Activated naive CD8-positive, alpha-beta T cell (primary cell): ENCODE measurements at regions not wholly inside any gene's neighbourhood (a gene's known extent, or its start where the extent isn't known, plus 50 kb on each side); places are given as distances from the start of the nearest gene placed in this dataset.

Source experiments
- H3K27ac Mint-ChIP-seq: one replicate; pipeline ENCODE4 v1.8.0; 2021; ENCODE audit warnings: mixed read lengths
- H3K27me3 Mint-ChIP-seq: one replicate; pipeline ENCODE4 v1.8.0; 2021; ENCODE audit warnings: mixed read lengths
- H3K36me3 Mint-ChIP-seq: one replicate; pipeline ENCODE4 v1.8.0; 2021; ENCODE audit warnings: mixed read lengths
- H3K4me1 Mint-ChIP-seq: one replicate; pipeline ENCODE4 v1.8.0; 2021; ENCODE audit warnings: low read depth, mixed read lengths
- H3K4me3 Mint-ChIP-seq: one replicate; pipeline ENCODE4 v1.8.0; 2021; ENCODE audit warnings: mild to moderate bottlenecking, mixed read lengths
- H3K9me3 Mint-ChIP-seq: one replicate; pipeline ENCODE4 v1.8.0; 2021; ENCODE audit warnings: low read depth, mixed read lengths

GRCh38 chr15:39205506-39206371, 375.1 kb upstream of the THBS1 start:
- no peak overlapping the region for H3K4me3 Mint-ChIP-seq
- no peaks in the 10 kb centered on the region for H3K9me3 Mint-ChIP-seq
- no peaks in the 10 kb centered on the region for H3K4me1 Mint-ChIP-seq
- H3K27ac Mint-ChIP-seq, result no peak overlapping the region
- no peaks in the 10 kb centered on the region for H3K36me3 Mint-ChIP-seq
- H3K27me3 Mint-ChIP-seq, result no peaks in the 10 kb centered on the region

DNA sequence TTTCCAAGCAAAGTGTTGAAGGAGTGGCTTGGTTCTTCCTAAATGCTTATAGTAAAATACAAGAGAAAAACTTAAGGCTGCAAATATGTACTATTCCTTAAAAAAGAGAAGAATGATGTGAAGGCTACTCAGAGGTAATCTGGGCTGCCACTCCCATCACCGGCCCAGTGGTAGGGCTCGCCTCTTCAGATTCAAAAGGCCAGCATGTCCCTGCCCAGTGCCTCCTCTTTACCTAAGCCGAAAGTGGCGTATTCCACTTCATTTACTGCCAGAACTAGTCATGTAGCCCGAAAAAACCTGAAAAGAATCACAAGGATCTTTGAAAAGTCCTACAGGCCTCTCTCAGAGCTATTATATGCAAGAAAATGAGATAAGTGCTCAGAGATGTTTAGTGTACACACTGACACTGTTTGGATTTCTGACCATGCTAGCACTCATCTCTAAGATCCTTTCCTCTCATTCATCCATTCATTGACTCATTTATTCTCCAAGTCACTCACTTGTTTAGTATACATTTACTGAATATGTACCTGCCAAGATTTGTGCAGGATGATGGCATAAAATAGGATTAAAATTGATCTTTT, 373.3 kb upstream of the THBS1 start:
- H3K36me3 Mint-ChIP-seq, result no peaks in the 10 kb centered on the region
- no peaks in the 10 kb centered on the region for H3K27me3 Mint-ChIP-seq
- no peaks in the 10 kb centered on the region for H3K4me1 Mint-ChIP-seq
- H3K27ac Mint-ChIP-seq, result no peak overlapping the region
- H3K9me3 Mint-ChIP-seq, result peaks cover 5% of the 10 kb centered on the region
- H3K4me3 Mint-ChIP-seq, result no peak overlapping the region

DNA sequence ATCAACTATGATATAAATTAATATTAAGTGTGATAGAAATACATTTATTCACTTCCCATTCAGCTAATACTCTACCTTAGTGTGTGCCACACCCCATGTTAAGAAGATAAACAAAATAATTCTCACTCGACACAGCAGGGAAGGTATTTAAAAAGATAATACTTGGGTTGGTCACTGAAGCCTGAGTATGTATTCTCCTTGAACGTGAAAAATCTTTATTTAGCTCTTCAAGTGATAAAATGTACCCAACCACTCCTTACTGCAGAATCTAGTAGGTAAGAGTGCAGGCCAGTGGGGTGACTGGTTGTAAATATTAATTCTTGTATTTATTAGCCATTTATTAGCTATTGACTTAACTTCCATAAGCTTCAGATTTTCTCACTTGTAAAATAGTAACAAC, 372.7 kb upstream of the THBS1 start:
- Mint-ChIP-seq H3K27ac (no peak overlapping the region), H3K9me3 (peaks cover 5% of the 10 kb centered on the region), H3K27me3 (peaks cover 3% of the 10 kb centered on the region), H3K4me3 (no peak overlapping the region), H3K4me1 (no peaks in the 10 kb centered on the region), H3K36me3 (no peaks in the 10 kb centered on the region)

DNA sequence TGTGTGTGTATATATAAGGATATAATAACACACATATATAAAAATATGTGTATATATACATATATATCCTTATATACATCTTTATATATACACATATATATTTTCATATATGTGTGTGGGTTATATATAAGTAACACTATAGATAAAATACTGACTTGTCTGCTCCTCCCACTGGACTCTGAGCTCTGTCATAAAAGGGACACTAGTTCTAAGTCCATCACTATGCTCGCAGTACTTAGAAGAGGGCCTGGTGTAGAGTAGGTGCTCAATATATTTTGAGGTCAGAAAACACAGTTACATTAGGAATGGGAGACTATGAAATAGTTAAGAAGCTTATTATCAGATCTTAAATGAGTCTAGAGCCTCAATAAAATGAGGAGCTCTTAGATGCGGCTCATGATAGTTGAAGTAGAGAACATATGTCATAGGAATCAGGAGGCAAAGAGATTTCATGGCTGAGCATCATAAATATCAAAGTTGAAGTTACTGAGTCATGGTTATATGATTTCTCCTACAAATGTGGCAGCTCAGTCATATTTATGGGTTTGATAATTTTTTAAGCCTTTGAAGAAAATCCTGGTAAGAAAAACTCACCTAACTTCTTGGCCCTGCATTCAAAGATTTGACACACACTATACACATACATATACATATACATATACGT, 371.2 kb upstream of the THBS1 start:
- no peak overlapping the region for H3K4me3 Mint-ChIP-seq
- no peaks in the 10 kb centered on the region for H3K4me1 Mint-ChIP-seq
- peaks cover 3% of the 10 kb centered on the region for H3K27me3 Mint-ChIP-seq
- H3K27ac Mint-ChIP-seq, result no peak overlapping the region
- H3K36me3 Mint-ChIP-seq, result no peaks in the 10 kb centered on the region
- H3K9me3 Mint-ChIP-seq, result peaks cover 5% of the 10 kb centered on the region

- Mint-ChIP-seq H3K4me3 (no peak overlapping the region), H3K4me1 (no peaks in the 10 kb centered on the region), H3K36me3 (no peaks in the 10 kb centered on the region), H3K27me3 (peaks cover 8% of the 10 kb centered on the region), H3K27ac (no peak overlapping the region), H3K9me3 (peaks cover 5% of the 10 kb centered on the region)
Observed at GRCh38 chr15:39211108-39211979, 369.5 kb upstream of the THBS1 start.

- Mint-ChIP-seq H3K36me3 (no peaks in the 10 kb centered on the region), H3K4me1 (no peaks in the 10 kb centered on the region), H3K27me3 (peaks cover 12% of the 10 kb centered on the region), H3K27ac (no peak overlapping the region), H3K9me3 (peaks cover 5% of the 10 kb centered on the region), H3K4me3 (no peak overlapping the region)
Observed at GRCh38 chr15:39213385-39213840, 367.5 kb upstream of the THBS1 start.

GRCh38 chr15:39215015-39215414, 365.9 kb upstream of the THBS1 start:
- no peaks in the 10 kb centered on the region for H3K36me3 Mint-ChIP-seq
- no peaks in the 10 kb centered on the region for H3K4me1 Mint-ChIP-seq
- no peak overlapping the region for H3K4me3 Mint-ChIP-seq
- peaks cover 5% of the 10 kb centered on the region for H3K9me3 Mint-ChIP-seq
- peaks cover 17% of the 10 kb centered on the region for H3K27me3 Mint-ChIP-seq
- no peak overlapping the region for H3K27ac Mint-ChIP-seq

DNA sequence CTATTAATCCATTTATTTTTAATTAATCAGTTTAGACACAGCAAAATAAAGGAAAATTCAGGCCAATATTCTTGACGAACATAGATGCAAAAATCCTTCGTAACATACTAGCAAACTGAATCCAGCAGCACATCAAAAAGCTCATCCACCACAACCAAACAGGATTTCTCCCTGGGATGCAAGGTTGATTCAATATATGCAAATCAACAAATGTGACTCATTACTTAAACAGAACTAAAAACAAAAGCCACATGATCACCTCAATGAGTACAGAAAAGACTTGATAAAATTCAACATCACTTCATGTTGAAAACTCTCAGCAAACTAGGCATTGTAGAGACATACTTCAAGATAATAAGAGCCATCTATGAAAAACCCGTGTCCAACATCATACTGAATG, 364.1 kb upstream of the THBS1 start:
- H3K36me3 Mint-ChIP-seq, result no peaks in the 10 kb centered on the region
- H3K4me3 Mint-ChIP-seq, result no peak overlapping the region
- no peaks in the 10 kb centered on the region for H3K4me1 Mint-ChIP-seq
- H3K27me3 Mint-ChIP-seq, result peaks cover 18% of the 10 kb centered on the region
- no peak overlapping the region for H3K27ac Mint-ChIP-seq
- peaks cover 1% of the 10 kb centered on the region for H3K9me3 Mint-ChIP-seq

DNA sequence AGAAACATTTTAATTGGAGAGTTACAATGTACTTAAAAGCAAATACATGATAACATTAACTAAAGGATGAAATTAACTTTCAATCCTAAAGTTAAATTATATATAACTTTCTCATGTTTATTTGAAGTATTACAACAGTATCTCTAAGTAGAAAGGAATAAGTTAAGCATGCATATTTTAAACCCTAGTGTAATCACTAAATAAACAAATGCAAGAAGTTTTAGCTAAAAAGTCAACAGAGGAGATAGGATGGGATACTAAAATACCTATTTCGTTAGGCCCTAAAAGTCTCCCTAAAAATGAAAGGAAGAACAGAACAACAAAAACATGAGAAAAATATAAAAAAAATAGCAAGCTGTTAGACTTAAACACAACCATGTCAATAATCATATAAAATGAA, 361.3 kb upstream of the THBS1 start:
- Mint-ChIP-seq H3K27me3 (peaks cover 16% of the 10 kb centered on the region), H3K4me1 (no peaks in the 10 kb centered on the region), H3K36me3 (no peaks in the 10 kb centered on the region), H3K9me3 (no peaks in the 10 kb centered on the region), H3K4me3 (no peak overlapping the region), H3K27ac (no peak overlapping the region)

- Mint-ChIP-seq H3K27me3 (no peaks in the 10 kb centered on the region), H3K4me3 (no peak overlapping the region), H3K4me1 (no peaks in the 10 kb centered on the region)
Observed at GRCh38 chr15:39226169-39226937, 354.5 kb upstream of the THBS1 start.

GRCh38 chr15:39227001-39227400, 353.9 kb upstream of the THBS1 start:
- no peaks in the 10 kb centered on the region for H3K9me3 Mint-ChIP-seq
- H3K4me3 Mint-ChIP-seq, result no peak overlapping the region
- H3K27me3 Mint-ChIP-seq, result no peaks in the 10 kb centered on the region
- H3K27ac Mint-ChIP-seq, result no peak overlapping the region
- no peaks in the 10 kb centered on the region for H3K36me3 Mint-ChIP-seq
- no peaks in the 10 kb centered on the region for H3K4me1 Mint-ChIP-seq

More at GRCh38 chr15:39226169-39226937, 354.5 kb upstream of the THBS1 start:
- Mint-ChIP-seq H3K27ac (no peak overlapping the region), H3K36me3 (no peaks in the 10 kb centered on the region), H3K9me3 (no peaks in the 10 kb centered on the region)

GRCh38 chr15:39228889-39229288, 352.0 kb upstream of the THBS1 start:
- no peaks in the 10 kb centered on the region for H3K9me3 Mint-ChIP-seq
- H3K27ac Mint-ChIP-seq, result no peak overlapping the region
- no peak overlapping the region for H3K4me3 Mint-ChIP-seq
- H3K36me3 Mint-ChIP-seq, result no peaks in the 10 kb centered on the region
- H3K4me1 Mint-ChIP-seq, result no peaks in the 10 kb centered on the region
- H3K27me3 Mint-ChIP-seq, result no peaks in the 10 kb centered on the region

DNA sequence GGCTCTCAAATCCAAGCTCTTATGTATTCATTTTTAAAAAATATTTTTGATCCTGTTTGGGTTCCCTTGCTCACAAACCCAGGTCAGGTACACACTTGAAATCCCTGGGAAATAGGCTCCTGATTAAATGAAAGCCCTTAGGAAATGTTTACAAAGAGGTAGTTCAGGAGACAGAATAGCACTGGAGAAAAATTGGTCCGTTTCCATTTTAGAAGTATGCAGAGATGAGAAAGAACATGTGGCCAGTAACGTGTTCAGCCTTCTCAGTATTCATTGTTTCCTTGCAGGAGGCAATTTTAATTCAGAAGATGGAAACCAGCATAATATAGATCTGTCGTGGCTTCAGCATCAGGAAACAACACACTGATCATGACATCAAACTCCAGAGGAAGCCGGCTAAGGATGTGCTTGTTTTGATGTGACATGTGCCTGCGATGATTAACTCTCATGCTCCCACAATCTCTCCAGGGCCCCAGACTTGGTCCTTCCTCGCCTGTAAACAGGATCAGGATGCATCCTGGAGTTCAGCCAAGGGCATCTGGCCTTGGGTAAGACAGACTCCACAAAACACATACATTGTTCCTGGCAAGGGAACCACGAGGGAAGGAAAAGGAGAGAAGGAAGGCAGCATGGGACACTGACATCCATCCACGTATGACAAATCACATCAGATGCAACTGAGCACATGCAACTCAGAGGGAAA, 350.5 kb upstream of the THBS1 start:
- Mint-ChIP-seq H3K27me3 (no peaks in the 10 kb centered on the region), H3K9me3 (no peaks in the 10 kb centered on the region), H3K36me3 (no peaks in the 10 kb centered on the region), H3K4me1 (no peaks in the 10 kb centered on the region), H3K27ac (no peak overlapping the region), H3K4me3 (no peak overlapping the region)

GRCh38 chr15:39230908-39231285, 350.0 kb upstream of the THBS1 start:
- Mint-ChIP-seq H3K9me3 (no peaks in the 10 kb centered on the region), H3K4me3 (no peak overlapping the region), H3K27ac (no peak overlapping the region), H3K36me3 (no peaks in the 10 kb centered on the region), H3K27me3 (no peaks in the 10 kb centered on the region), H3K4me1 (no peaks in the 10 kb centered on the region)
